Left ventricle myocardium inferior (tissue), 1 donor: ENCODE measurements at regions not wholly inside any gene's neighbourhood (a gene's known extent, or its start where the extent isn't known, plus 50 kb on each side); places are given as distances from the start of the nearest gene placed in this dataset.

Source experiments
- DNase-seq: peaks from one replicate; pipeline ENCODE4 v3.0.0-alpha.2; 2020
- H3K27ac ChIP-seq: fragments of 200-600 bp; replicated peaks from 2 replicates; pipeline ENCODE4 v1.8.0; 2021
- H3K27me3 ChIP-seq: fragments of 200-600 bp; 2 replicates; pipeline ENCODE4 v1.8.0; 2021; ENCODE audit warnings: low read depth
- H3K36me3 ChIP-seq: fragments of 200-600 bp; 2 replicates; pipeline ENCODE4 v1.8.0; 2021
- H3K4me1 ChIP-seq: fragments of 200-600 bp; 2 replicates; pipeline ENCODE4 v1.8.0; 2021
- H3K4me3 ChIP-seq: fragments of 200-600 bp; 2 replicates; pipeline ENCODE4 v1.8.0; 2021; ENCODE audit warnings: mild to moderate bottlenecking, moderate library complexity
- H3K9me3 ChIP-seq: fragments of 200-600 bp; replicated peaks from 2 replicates; pipeline ENCODE4 v1.8.0; 2021
- intact Hi-C: fragments of 100-400 bp; cut with micrococcal nuclease; formaldehyde crosslinking; loops from one replicate; pipeline ENCODE4 v1.11.0; 2022
- TF ChIP-seq, protein P1 (sequence below): fragments of 200-600 bp; IDR thresholded peaks from 2 replicates; pipeline ENCODE4 v1.8.0; 2021; ENCODE audit warnings: antibody characterized with exemption, mild to moderate bottlenecking, borderline replicate concordance
- donor health status: DM: no; HTN: yes; CAD: no; lungs with severe emphysema.

DNA sequence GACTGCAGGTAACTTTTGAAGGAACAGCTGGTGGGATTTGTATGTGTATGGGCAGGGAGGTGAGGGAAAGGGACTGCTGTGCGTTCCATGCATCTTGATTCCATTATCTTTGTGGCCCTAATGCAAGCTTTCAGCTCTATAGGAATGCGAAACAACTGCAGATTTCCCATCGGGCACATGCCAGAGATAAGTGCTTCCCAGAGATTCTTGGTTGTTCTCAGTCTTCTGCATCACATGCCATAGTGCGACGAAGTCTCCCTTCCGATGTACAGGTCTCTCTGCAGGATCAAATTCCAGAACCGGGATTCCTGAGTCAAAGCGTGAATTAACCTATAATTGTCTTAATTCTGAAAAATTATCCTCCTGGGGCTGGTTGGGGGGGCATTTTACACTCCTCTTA lies 72.6 kb upstream of the NSMCE3 start:
- Histone ChIP-seq H3K4me1 (no peaks in the 10 kb centered on the region), H3K9me3 (no peaks in the 10 kb centered on the region), H3K27me3 (no peaks in the 10 kb centered on the region), H3K36me3 (no peaks in the 10 kb centered on the region), H3K4me3 (no peak overlapping the region), H3K27ac (no peak overlapping the region)
- TF ChIP-seq, protein P1, sequence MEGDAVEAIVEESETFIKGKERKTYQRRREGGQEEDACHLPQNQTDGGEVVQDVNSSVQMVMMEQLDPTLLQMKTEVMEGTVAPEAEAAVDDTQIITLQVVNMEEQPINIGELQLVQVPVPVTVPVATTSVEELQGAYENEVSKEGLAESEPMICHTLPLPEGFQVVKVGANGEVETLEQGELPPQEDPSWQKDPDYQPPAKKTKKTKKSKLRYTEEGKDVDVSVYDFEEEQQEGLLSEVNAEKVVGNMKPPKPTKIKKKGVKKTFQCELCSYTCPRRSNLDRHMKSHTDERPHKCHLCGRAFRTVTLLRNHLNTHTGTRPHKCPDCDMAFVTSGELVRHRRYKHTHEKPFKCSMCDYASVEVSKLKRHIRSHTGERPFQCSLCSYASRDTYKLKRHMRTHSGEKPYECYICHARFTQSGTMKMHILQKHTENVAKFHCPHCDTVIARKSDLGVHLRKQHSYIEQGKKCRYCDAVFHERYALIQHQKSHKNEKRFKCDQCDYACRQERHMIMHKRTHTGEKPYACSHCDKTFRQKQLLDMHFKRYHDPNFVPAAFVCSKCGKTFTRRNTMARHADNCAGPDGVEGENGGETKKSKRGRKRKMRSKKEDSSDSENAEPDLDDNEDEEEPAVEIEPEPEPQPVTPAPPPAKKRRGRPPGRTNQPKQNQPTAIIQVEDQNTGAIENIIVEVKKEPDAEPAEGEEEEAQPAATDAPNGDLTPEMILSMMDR, result no peak
- no peak for DNase-seq
- intact Hi-C loops, result no loop called here

DNA sequence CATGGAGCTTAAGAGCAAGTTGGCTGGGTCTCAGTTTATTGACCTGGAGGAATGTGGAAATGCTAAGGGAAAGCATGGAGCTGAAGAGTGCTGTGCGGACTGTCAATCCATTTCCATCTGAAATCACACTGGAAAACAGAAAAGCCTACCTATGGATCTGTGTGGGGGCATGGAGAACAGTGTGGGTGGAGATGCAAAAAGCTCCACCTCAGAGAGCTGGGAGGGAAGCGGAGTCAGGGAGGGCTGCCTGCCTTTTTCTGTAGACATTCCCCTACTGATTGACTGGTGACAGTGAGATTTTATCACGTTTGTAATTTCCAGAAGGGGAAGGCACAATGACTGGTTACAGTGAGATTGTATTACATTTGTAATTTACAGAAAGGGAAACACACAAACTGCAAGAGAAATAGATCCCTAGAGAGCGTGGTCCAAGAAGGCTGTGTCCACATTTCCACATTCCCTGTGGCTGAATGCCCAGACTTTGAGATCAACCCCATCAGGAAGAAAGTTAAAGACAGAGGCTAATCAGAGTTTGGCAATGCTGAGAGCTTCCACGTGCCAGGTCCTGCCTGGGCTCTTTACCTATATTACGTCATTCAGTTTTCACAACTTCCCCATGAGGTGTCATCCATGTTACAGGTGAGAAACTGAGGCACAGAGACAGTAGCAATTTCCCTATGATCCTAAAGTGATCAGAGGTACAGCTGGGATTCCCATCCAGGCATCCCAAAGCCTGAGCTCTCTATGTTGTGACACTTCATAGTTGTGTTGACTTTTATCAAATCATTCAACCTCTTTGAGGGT lies 67.7 kb upstream of the NSMCE3 start:
- TF ChIP-seq, protein P1, result no peak
- DNase-seq, result no peak
- Histone ChIP-seq H3K4me3 (no peak overlapping the region), H3K4me1 (no peaks in the 10 kb centered on the region), H3K36me3 (no peaks in the 10 kb centered on the region), H3K27ac (no peak overlapping the region), H3K9me3 (no peaks in the 10 kb centered on the region), H3K27me3 (peaks cover 22% of the 10 kb centered on the region)
- intact Hi-C loops, result no loop called here

DNA sequence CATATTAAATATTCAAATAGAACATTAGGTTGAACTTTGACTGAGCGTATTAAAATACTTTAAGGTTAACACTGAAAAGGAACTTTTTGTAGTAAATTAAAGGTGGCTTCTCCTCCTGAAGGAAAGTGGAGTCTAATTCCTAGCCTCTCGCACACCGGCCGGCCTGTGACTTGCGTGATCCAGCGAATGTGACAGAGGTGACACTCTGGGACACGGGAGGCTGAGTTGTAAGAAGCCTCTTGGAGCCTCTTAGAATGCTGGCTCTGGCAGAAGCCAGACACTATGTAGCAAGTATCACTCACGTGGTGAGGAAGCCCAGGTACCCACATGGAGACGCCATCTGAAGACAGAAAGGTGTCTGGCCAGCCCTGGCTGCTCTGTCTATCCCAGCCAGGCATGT lies 64.9 kb upstream of the NSMCE3 start:
- no peak for DNase-seq
- H3K4me1 ChIP-seq, result no peaks in the 10 kb centered on the region
- TF ChIP-seq, protein P1, result no peak
- H3K4me3 ChIP-seq, result no peak overlapping the region
- intact Hi-C loops, result no loop called here
- no peak overlapping the region for H3K27ac ChIP-seq
- no peaks in the 10 kb centered on the region for H3K9me3 ChIP-seq
- H3K27me3 ChIP-seq, result peaks cover 22% of the 10 kb centered on the region
- no peaks in the 10 kb centered on the region for H3K36me3 ChIP-seq

DNA sequence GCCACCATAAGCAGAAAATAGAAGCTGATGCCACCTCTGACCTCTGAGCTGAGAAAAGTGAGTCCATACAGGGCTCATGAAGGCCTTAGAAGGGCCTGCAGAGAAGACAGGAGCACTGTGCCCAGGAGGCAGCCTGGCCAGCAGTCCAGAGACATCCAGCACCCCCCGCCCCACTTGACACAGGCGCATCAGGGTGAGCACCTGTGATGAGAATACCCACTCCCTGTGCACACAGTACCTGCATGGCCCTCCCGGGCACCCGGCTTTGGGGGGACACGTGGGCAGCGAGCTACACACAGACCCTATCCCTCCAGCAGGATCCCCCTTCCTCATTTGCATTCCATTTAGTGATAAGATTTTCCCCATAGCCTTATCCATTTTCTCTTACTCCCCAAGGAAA lies 63.6 kb upstream of the NSMCE3 start:
- Histone ChIP-seq H3K4me1 (no peaks in the 10 kb centered on the region), H3K27ac (no peak overlapping the region), H3K27me3 (peaks cover 22% of the 10 kb centered on the region), H3K36me3 (no peaks in the 10 kb centered on the region), H3K4me3 (no peak overlapping the region), H3K9me3 (no peaks in the 10 kb centered on the region)
- intact Hi-C loops, result no loop called here
- DNase-seq, result no peak
- TF ChIP-seq, protein P1, result no peak

DNA sequence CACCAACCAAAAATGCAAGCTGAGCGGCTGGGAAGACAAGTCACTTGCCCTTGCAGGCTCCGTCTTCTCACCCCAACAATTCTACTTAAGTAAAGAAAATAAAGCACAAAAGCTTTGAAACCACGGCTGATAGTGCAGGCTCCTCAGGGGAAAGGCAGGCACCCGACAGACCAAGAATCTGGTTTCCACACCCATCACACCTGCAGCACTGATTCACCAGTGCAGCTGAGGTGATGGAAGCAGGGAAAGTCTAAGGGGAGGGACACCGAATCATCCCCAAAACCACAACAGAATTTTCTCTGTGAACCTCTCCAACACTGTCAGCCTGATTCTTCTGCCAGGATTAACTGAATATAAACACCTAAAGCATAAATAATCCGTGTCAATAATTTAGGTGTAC lies 62.0 kb upstream of the NSMCE3 start:
- DNase-seq, result no peak
- intact Hi-C loops, result no loop called here
- Histone ChIP-seq H3K27ac (no peak overlapping the region), H3K4me3 (no peak overlapping the region), H3K9me3 (peaks cover 9% of the 10 kb centered on the region), H3K27me3 (peaks cover 22% of the 10 kb centered on the region), H3K36me3 (no peaks in the 10 kb centered on the region), H3K4me1 (no peaks in the 10 kb centered on the region)
- TF ChIP-seq, protein P1, result no peak
